ENCODE measurements at regions not wholly inside any gene's neighbourhood (a gene's known extent, or its start where the extent isn't known, plus 50 kb on each side); places are given as distances from the start of the nearest gene placed in this dataset.
"Not testable (repeated sequence)": the region's sequence is repeated elsewhere in the genome, so short reads cannot be mapped to it uniquely, and the experiment has no call there.

GRCh38 chr15:26234976-26235767 lies 372.0 kb upstream of the ATP10A start:
- 35 to 47% (median 43%) methylated on average over 15 of the region's 15 CpGs for WGBS, 3 donors
- H3K27me3 ChIP-seq (ENCODE audit: control insufficient read depth in 3 of 3, insufficient read depth in 3 of 3, low read length in 3 of 3) = no peaks in the 10 kb centered on the region
- H3K9me3 ChIP-seq (ENCODE audit: control insufficient read depth in 2 of 2, insufficient read depth in 1 of 2, low read depth in 1 of 2, low read length in 1 of 2) = peaks cover under 1 to 2% of the 10 kb centered on the region in 2 donors
- no peaks in the 10 kb centered on the region for H3K36me3 ChIP-seq (ENCODE audit: control insufficient read depth in 3 of 3, insufficient read depth in 2 of 3, low read depth in 1 of 3, low read length in 3 of 3)
- FAIRE-seq (no peak), DNase-seq (no peak)
- no peak overlapping the region for H3K27ac ChIP-seq (ENCODE audit: low read depth in 1 of 3, low read length in 2 of 3)
- H3K4me1 ChIP-seq (ENCODE audit: control insufficient read depth in 3 of 3, insufficient read depth in 2 of 3, low read depth in 1 of 3, low read length in 2 of 3) = no peaks in the 10 kb centered on the region
- no peak overlapping the region for H3K4me3 ChIP-seq (ENCODE audit: low read depth in 1 of 3, low read length in 3 of 3)

GRCh38 chr15:26232691-26233090 lies 369.6 kb upstream of the ATP10A start:
- H3K36me3 ChIP-seq (ENCODE audit: control insufficient read depth in 3 of 3, insufficient read depth in 2 of 3, low read depth in 1 of 3, low read length in 3 of 3) = no peaks in the 10 kb centered on the region
- H3K27ac ChIP-seq (ENCODE audit: low read depth in 1 of 3, low read length in 2 of 3) = no peak overlapping the region
- no peaks in the 10 kb centered on the region for H3K27me3 ChIP-seq (ENCODE audit: control insufficient read depth in 3 of 3, insufficient read depth in 3 of 3, low read length in 3 of 3)
- no peak overlapping the region for H3K4me3 ChIP-seq (ENCODE audit: low read depth in 1 of 3, low read length in 3 of 3)
- DNase-seq (no peak), FAIRE-seq (no peak)
- no peaks in the 10 kb centered on the region for H3K4me1 ChIP-seq (ENCODE audit: control insufficient read depth in 3 of 3, insufficient read depth in 2 of 3, low read depth in 1 of 3, low read length in 2 of 3)
- H3K9me3 ChIP-seq (ENCODE audit: control insufficient read depth in 2 of 2, insufficient read depth in 1 of 2, low read depth in 1 of 2, low read length in 1 of 2) = peaks cover 1 to 6% of the 10 kb centered on the region in 2 donors

GRCh38 chr15:26231096-26231495 lies 368.0 kb upstream of the ATP10A start:
- H3K27ac ChIP-seq (ENCODE audit: low read depth in 1 of 3, low read length in 2 of 3) = no peak overlapping the region
- H3K9me3 ChIP-seq (ENCODE audit: control insufficient read depth in 2 of 2, insufficient read depth in 1 of 2, low read depth in 1 of 2, low read length in 1 of 2) = peaks cover 3 to 6% of the 10 kb centered on the region in 2 donors
- H3K4me1 ChIP-seq (ENCODE audit: control insufficient read depth in 3 of 3, insufficient read depth in 2 of 3, low read depth in 1 of 3, low read length in 2 of 3) = no peaks in the 10 kb centered on the region
- no peaks in the 10 kb centered on the region for H3K27me3 ChIP-seq (ENCODE audit: control insufficient read depth in 3 of 3, insufficient read depth in 3 of 3, low read length in 3 of 3)
- 64 to 66% (median 66%) methylated on average over 6 of the region's 6 CpGs for WGBS, 3 donors
- no peak for FAIRE-seq
- H3K36me3 ChIP-seq (ENCODE audit: control insufficient read depth in 3 of 3, insufficient read depth in 2 of 3, low read depth in 1 of 3, low read length in 3 of 3) = no peaks in the 10 kb centered on the region
- no peak overlapping the region for H3K4me3 ChIP-seq (ENCODE audit: low read depth in 1 of 3, low read length in 3 of 3)
- DNase-seq = no peak

GRCh38 chr15:26224266-26224665 lies 361.1 kb upstream of the ATP10A start:
- no peak for DNase-seq

GRCh38 chr15:26223720-26224119 lies 360.6 kb upstream of the ATP10A start:
- WGBS, 3 donors = 57 to 73% (median 64%) methylated on average over 2 of the region's 2 CpGs
- FAIRE-seq (no peak), DNase-seq (no peak)
- Histone ChIP-seq H3K27me3 (ENCODE audit: control insufficient read depth in 3 of 3, insufficient read depth in 3 of 3, low read length in 3 of 3) (no peaks in the 10 kb centered on the region), H3K36me3 (ENCODE audit: control insufficient read depth in 3 of 3, insufficient read depth in 2 of 3, low read depth in 1 of 3, low read length in 3 of 3) (no peaks in the 10 kb centered on the region), H3K9me3 (ENCODE audit: control insufficient read depth in 2 of 2, insufficient read depth in 1 of 2, low read depth in 1 of 2, low read length in 1 of 2) (peaks cover 3 to 17% of the 10 kb centered on the region in 2 donors), H3K4me3 (ENCODE audit: low read depth in 1 of 3, low read length in 3 of 3) (no peak overlapping the region), H3K27ac (ENCODE audit: low read depth in 1 of 3, low read length in 2 of 3) (no peak overlapping the region), H3K4me1 (ENCODE audit: control insufficient read depth in 3 of 3, insufficient read depth in 2 of 3, low read depth in 1 of 3, low read length in 2 of 3) (no peaks in the 10 kb centered on the region)

More at GRCh38 chr15:26224266-26224665, 361.1 kb upstream of the ATP10A start:
- Histone ChIP-seq H3K27ac (ENCODE audit: low read depth in 1 of 3, low read length in 2 of 3) (no peak overlapping the region), H3K36me3 (ENCODE audit: control insufficient read depth in 3 of 3, insufficient read depth in 2 of 3, low read depth in 1 of 3, low read length in 3 of 3) (no peaks in the 10 kb centered on the region), H3K27me3 (ENCODE audit: control insufficient read depth in 3 of 3, insufficient read depth in 3 of 3, low read length in 3 of 3) (no peaks in the 10 kb centered on the region), H3K4me3 (ENCODE audit: low read depth in 1 of 3, low read length in 3 of 3) (no peak overlapping the region), H3K4me1 (ENCODE audit: control insufficient read depth in 3 of 3, insufficient read depth in 2 of 3, low read depth in 1 of 3, low read length in 2 of 3) (no peaks in the 10 kb centered on the region), H3K9me3 (ENCODE audit: control insufficient read depth in 2 of 2, insufficient read depth in 1 of 2, low read depth in 1 of 2, low read length in 1 of 2) (peaks cover 3 to 17% of the 10 kb centered on the region in 2 donors)
- WGBS, 3 donors = 84 to 93% (median 88%) methylated on average over 2 of the region's 2 CpGs
- FAIRE-seq = no peak

- no peak for DNase-seq
- 46 to 60% (median 50%) methylated on average over 3 of the region's 3 CpGs for WGBS, 3 donors
- Histone ChIP-seq H3K27ac (ENCODE audit: low read depth in 1 of 3, low read length in 2 of 3) (no peak overlapping the region), H3K27me3 (ENCODE audit: control insufficient read depth in 3 of 3, insufficient read depth in 3 of 3, low read length in 3 of 3) (no peaks in the 10 kb centered on the region), H3K4me3 (ENCODE audit: low read depth in 1 of 3, low read length in 3 of 3) (no peak overlapping the region), H3K9me3 (ENCODE audit: control insufficient read depth in 2 of 2, insufficient read depth in 1 of 2, low read depth in 1 of 2, low read length in 1 of 2) (peaks cover 3 to 13% of the 10 kb centered on the region in 2 donors), H3K4me1 (ENCODE audit: control insufficient read depth in 3 of 3, insufficient read depth in 2 of 3, low read depth in 1 of 3, low read length in 2 of 3) (no peaks in the 10 kb centered on the region), H3K36me3 (ENCODE audit: control insufficient read depth in 3 of 3, insufficient read depth in 2 of 3, low read depth in 1 of 3, low read length in 3 of 3) (no peaks in the 10 kb centered on the region)
- no peak for FAIRE-seq
Observed at GRCh38 chr15:26222781-26223180, 359.7 kb upstream of the ATP10A start.

GRCh38 chr15:26217043-26217442 lies 353.9 kb upstream of the ATP10A start:
- not testable (repeated sequence) for H3K36me3 ChIP-seq (ENCODE audit: control insufficient read depth in 3 of 3, insufficient read depth in 2 of 3, low read depth in 1 of 3, low read length in 3 of 3); H3K9me3 ChIP-seq (ENCODE audit: control insufficient read depth in 2 of 2, insufficient read depth in 1 of 2, low read depth in 1 of 2, low read length in 1 of 2); H3K27me3 ChIP-seq (ENCODE audit: control insufficient read depth in 3 of 3, insufficient read depth in 3 of 3, low read length in 3 of 3); DNase-seq; H3K4me3 ChIP-seq (ENCODE audit: low read depth in 1 of 3, low read length in 3 of 3); H3K27ac ChIP-seq (ENCODE audit: low read depth in 1 of 3, low read length in 2 of 3); H3K4me1 ChIP-seq (ENCODE audit: control insufficient read depth in 3 of 3, insufficient read depth in 2 of 3, low read depth in 1 of 3, low read length in 2 of 3); FAIRE-seq
- 82 to 90% (median 88%) methylated on average over 2 of the region's 2 CpGs for WGBS, 3 donors

GRCh38 chr15:26214290-26214689 lies 351.2 kb upstream of the ATP10A start:
- FAIRE-seq = no peak
- no peak for DNase-seq
- Histone ChIP-seq H3K36me3 (ENCODE audit: control insufficient read depth in 3 of 3, insufficient read depth in 2 of 3, low read depth in 1 of 3, low read length in 3 of 3) (no peaks in the 10 kb centered on the region), H3K4me1 (ENCODE audit: control insufficient read depth in 3 of 3, insufficient read depth in 2 of 3, low read depth in 1 of 3, low read length in 2 of 3) (no peaks in the 10 kb centered on the region), H3K27me3 (ENCODE audit: control insufficient read depth in 3 of 3, insufficient read depth in 3 of 3, low read length in 3 of 3) (no peaks in the 10 kb centered on the region), H3K9me3 (ENCODE audit: control insufficient read depth in 2 of 2, insufficient read depth in 1 of 2, low read depth in 1 of 2, low read length in 1 of 2) (peaks cover 0 to 2% of the 10 kb centered on the region in 2 donors), H3K4me3 (ENCODE audit: low read depth in 1 of 3, low read length in 3 of 3) (no peak overlapping the region), H3K27ac (ENCODE audit: low read depth in 1 of 3, low read length in 2 of 3) (no peak overlapping the region)
- WGBS, 3 donors = 63 to 79% (median 75%) methylated on average over 3 of the region's 3 CpGs

- H3K27me3 ChIP-seq (ENCODE audit: control insufficient read depth in 3 of 3, insufficient read depth in 3 of 3, low read length in 3 of 3) = no peaks in the 10 kb centered on the region
- 85 to 89% (median 88%) methylated on average over 2 of the region's 2 CpGs for WGBS, 3 donors
- no peaks in the 10 kb centered on the region for H3K4me1 ChIP-seq (ENCODE audit: control insufficient read depth in 3 of 3, insufficient read depth in 2 of 3, low read depth in 1 of 3, low read length in 2 of 3)
- FAIRE-seq = no peak
- H3K36me3 ChIP-seq (ENCODE audit: control insufficient read depth in 3 of 3, insufficient read depth in 2 of 3, low read depth in 1 of 3, low read length in 3 of 3) = no peaks in the 10 kb centered on the region
- H3K27ac ChIP-seq (ENCODE audit: low read depth in 1 of 3, low read length in 2 of 3) = no peak overlapping the region
- no peak for DNase-seq
- no peak overlapping the region for H3K4me3 ChIP-seq (ENCODE audit: low read depth in 1 of 3, low read length in 3 of 3)
- peaks cover 0 to 2% of the 10 kb centered on the region in 2 donors for H3K9me3 ChIP-seq (ENCODE audit: control insufficient read depth in 2 of 2, insufficient read depth in 1 of 2, low read depth in 1 of 2, low read length in 1 of 2)
Observed at GRCh38 chr15:26213427-26213826, 350.3 kb upstream of the ATP10A start.

Data from small intestine (tissue), 7 donors.